Karpas-422 (cell line): ENCODE measurements at regions not wholly inside any gene's neighbourhood (a gene's known extent, or its start where the extent isn't known, plus 50 kb on each side); places are given as distances from the start of the nearest gene placed in this dataset.
"Not testable (repeated sequence)": the region's sequence is repeated elsewhere in the genome, so short reads cannot be mapped to it uniquely, and the experiment has no call there.

Source experiments
- DNase-seq: peaks from one replicate; pipeline ENCODE4 v3.0.0-alpha.2; 2015
- H2AFZ ChIP-seq: fragments of 200-600 bp; sonication (generic); 2 replicates; pipeline ENCODE4 v1.6.1; 2014; ENCODE audit warnings: antibody characterized with exemption, low read length, mixed read lengths
- H3K27ac ChIP-seq: fragments of 200-600 bp; sonication (generic); 2 replicates; pipeline ENCODE4 v1.5.1; 2014; ENCODE audit warnings: mild to moderate bottlenecking, low read length, moderate library complexity
- H3K27me3 ChIP-seq: fragments of 200-600 bp; sonication (generic); 2 replicates; pipeline ENCODE4 v1.6.1; 2014; ENCODE audit warnings: low read length, mixed read lengths
- H3K36me3 ChIP-seq: fragments of 200-600 bp; sonication (generic); 2 replicates; pipeline ENCODE4 v1.6.1; 2014; ENCODE audit warnings: low read length, mixed read lengths; ENCODE audit not compliant: insufficient read depth
- H3K4me1 ChIP-seq: fragments of 200-600 bp; sonication (generic); 2 replicates; pipeline ENCODE4 v1.6.1; 2014; ENCODE audit warnings: mild to moderate bottlenecking, low read length, mixed read lengths
- H3K4me2 ChIP-seq: fragments of 200-600 bp; sonication (generic); 2 replicates; pipeline ENCODE4 v1.6.1; 2014; ENCODE audit warnings: low read length, low read depth, mild to moderate bottlenecking; ENCODE audit not compliant: poor library complexity, severe bottlenecking
- H3K4me3 ChIP-seq: fragments of 200-600 bp; sonication (generic); 2 replicates; pipeline ENCODE4 v1.5.1; 2014; ENCODE audit warnings: mild to moderate bottlenecking, antibody characterized with exemption, low read length, mixed read lengths
- H3K79me2 ChIP-seq: fragments of 200-600 bp; sonication (generic); 2 replicates; pipeline ENCODE4 v1.6.1; 2014; ENCODE audit warnings: mild to moderate bottlenecking, low read length, mixed read lengths
- H3K9ac ChIP-seq: fragments of 200-600 bp; sonication (generic); 2 replicates; pipeline ENCODE4 v1.6.0; 2014; ENCODE audit warnings: low read length
- H3K9me2 ChIP-seq: fragments of 200-600 bp; sonication (generic), shearing (Covaris generic); replicated peaks from 2 replicates; pipeline ENCODE4 v1.6.0; 2014; ENCODE audit warnings: mild to moderate bottlenecking, low read length, moderate library complexity; ENCODE audit not compliant: insufficient read depth
- H3K9me3 ChIP-seq: fragments of 300-700, 200-600 bp; sonication (generic); 2 replicates; pipeline ENCODE4 v1.6.1; 2014; ENCODE audit warnings: low read length, mixed read lengths
- H4K20me1 ChIP-seq: fragments of 200-600 bp; sonication (generic); 2 replicates; pipeline ENCODE4 v1.6.1; 2014; ENCODE audit warnings: mild to moderate bottlenecking, antibody characterized with exemption, low read length, low read depth; ENCODE audit not compliant: insufficient read depth

DNA sequence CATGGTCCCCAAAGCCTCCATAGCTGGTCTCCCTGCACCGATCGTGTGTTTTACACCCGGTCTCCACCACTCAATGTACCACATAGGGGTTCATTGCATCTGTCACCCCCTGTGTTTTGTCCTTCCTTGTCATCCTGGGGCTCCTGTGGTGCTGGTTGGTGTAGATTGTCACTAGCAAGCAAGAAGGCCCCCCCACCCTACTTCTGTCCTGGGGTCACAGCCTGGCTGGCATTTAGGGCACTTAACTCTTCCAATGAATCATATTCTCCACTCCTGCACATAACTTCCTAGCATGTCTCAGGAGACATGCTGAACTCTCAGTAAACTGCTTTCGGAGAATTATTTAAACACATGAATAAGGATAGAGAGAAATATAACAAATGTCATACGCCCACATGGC, 161.4 kb downstream of the BCL2L11 start:
- H3K79me2 ChIP-seq, H3K36me3 ChIP-seq, H3K27ac ChIP-seq, H3K4me3 ChIP-seq, H3K9me2 ChIP-seq, H4K20me1 ChIP-seq, H3K9ac ChIP-seq, H3K9me3 ChIP-seq, H3K27me3 ChIP-seq, H3K4me1 ChIP-seq, DNase-seq, H2AFZ ChIP-seq, H3K4me2 ChIP-seq: not testable (repeated sequence)

DNA sequence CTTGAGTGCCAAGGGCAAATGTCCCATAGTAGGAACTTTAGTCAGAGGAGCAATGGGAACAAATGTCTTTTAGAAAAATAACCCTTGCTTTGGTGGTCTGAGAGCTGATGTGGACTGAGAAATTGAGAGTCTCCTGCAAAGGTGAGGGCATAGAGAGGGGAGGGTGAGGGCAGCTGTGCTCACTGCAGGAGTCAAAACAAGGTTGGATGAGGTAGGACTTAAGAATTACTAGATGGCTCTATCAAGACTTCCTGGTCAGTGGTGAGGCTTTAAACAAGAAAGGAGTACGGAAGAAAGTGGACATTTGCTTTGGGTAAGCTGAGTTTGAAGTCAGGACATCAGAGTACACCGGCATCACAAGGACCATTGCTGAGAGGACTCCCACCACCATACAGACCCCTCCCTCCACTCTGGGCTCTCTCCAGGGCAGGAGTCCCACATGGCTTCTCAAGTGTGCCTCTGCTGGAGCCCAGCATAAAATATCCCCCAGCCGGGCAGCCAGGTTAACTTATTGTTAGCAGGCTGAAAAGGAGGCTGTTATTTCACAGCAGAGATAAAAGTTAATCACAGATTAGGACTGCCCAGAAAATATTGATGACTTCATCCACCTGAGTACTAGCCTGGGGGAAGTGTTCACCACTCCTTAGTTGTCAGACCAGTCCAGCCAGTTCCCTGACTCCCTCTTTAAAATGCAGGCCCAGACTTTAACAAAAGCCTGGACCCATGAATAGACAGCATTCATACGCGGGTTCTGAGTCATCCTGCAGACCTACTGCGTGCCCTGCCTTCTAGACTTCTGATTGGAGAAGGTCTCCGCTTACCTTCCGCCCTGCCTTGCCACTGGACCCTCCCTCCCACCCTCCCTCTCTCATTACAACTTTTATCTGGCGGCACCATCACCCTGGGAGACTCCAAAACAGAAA, 167.2 kb downstream of the BCL2L11 start:
- not testable (repeated sequence) for H3K79me2 ChIP-seq, H3K9me3 ChIP-seq, H4K20me1 ChIP-seq, H3K9ac ChIP-seq, H3K36me3 ChIP-seq, H3K27me3 ChIP-seq, H3K4me1 ChIP-seq, H2AFZ ChIP-seq, H3K27ac ChIP-seq, H3K4me2 ChIP-seq, DNase-seq, H3K9me2 ChIP-seq, H3K4me3 ChIP-seq

- not testable (repeated sequence) for H3K27ac ChIP-seq, DNase-seq, H4K20me1 ChIP-seq, H3K9ac ChIP-seq, H3K4me2 ChIP-seq, H3K79me2 ChIP-seq, H3K4me1 ChIP-seq, H3K4me3 ChIP-seq, H2AFZ ChIP-seq, H3K9me2 ChIP-seq, H3K9me3 ChIP-seq, H3K27me3 ChIP-seq, H3K36me3 ChIP-seq
Observed at GRCh38 chr2:111290370-111290769, 169.7 kb downstream of the BCL2L11 start.

GRCh38 chr2:111291566-111291965, 170.9 kb downstream of the BCL2L11 start:
- H3K9me3 ChIP-seq, H3K4me2 ChIP-seq, H3K4me3 ChIP-seq, H3K9me2 ChIP-seq, DNase-seq, H3K4me1 ChIP-seq, H4K20me1 ChIP-seq, H2AFZ ChIP-seq, H3K27me3 ChIP-seq, H3K79me2 ChIP-seq, H3K27ac ChIP-seq, H3K36me3 ChIP-seq, H3K9ac ChIP-seq: not testable (repeated sequence)

DNA sequence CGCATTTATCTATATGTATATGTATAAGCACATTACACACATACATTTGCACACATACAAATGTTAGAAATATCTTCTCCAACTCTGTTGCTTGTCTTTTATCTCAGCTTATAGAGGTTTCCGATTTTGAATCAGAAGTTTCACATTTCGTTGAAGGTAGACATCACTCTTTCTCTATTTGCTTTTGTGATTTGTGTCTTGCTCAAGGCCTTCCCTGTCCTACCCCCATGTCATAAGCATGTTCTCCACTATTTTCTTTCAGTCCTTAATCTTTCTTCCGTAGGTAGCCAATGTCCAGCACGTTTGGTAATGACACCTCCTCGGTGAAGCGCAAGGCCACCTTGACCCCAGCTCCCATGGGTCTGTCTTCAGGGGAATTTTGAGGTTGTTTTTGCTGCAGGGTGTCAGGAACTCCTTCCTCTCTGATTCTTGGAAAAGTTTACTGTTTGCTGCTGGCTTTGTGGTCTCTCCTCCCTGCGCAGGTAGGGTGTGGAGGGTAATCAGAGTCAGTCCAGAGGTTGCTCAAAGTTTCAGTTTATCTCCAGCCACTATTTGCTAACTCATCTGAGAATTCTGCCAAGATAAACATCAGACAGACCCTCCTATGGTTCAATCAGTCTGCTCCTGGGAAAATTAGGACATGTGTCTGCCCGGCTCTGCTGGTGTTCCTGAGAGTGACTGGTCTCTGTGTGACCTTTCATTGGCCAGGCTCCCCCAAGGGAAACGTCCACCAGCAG, 171.7 kb downstream of the BCL2L11 start:
- H3K79me2 ChIP-seq, DNase-seq, H3K9ac ChIP-seq, H3K4me1 ChIP-seq, H3K36me3 ChIP-seq, H3K9me3 ChIP-seq, H3K27me3 ChIP-seq, H4K20me1 ChIP-seq, H3K4me2 ChIP-seq, H3K27ac ChIP-seq, H2AFZ ChIP-seq, H3K4me3 ChIP-seq, H3K9me2 ChIP-seq: not testable (repeated sequence)

DNA sequence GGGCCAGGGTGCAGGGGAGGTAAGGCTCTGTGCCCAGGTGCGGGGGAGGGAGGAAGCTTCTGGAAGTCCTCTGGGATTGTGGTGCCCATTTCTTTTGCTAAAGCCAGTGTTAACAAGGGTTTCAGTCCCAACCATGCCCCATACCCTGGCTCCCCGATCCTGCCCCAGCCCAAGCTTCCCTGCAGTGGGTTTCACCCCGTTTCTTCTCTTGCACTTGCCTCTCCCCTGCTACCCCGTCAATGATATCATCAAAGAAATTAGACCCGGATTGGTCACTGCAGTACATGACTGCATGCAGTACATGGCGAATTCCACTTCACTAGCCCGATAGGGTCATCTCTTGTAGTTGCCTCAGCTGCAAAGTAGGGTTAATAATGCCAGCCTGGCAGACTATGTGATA, 174.0 kb downstream of the BCL2L11 start:
- H3K9me2 ChIP-seq, H3K27me3 ChIP-seq, H3K27ac ChIP-seq, H3K36me3 ChIP-seq, H3K9me3 ChIP-seq, H3K4me3 ChIP-seq, H4K20me1 ChIP-seq, H3K4me1 ChIP-seq, H3K9ac ChIP-seq, DNase-seq, H3K79me2 ChIP-seq, H2AFZ ChIP-seq, H3K4me2 ChIP-seq: not testable (repeated sequence)

- H2AFZ ChIP-seq, H3K4me3 ChIP-seq, H3K4me1 ChIP-seq, H3K27ac ChIP-seq, H3K9me2 ChIP-seq, H3K36me3 ChIP-seq, H3K9me3 ChIP-seq, DNase-seq, H3K9ac ChIP-seq, H3K79me2 ChIP-seq, H3K4me2 ChIP-seq, H3K27me3 ChIP-seq, H4K20me1 ChIP-seq: not testable (repeated sequence)
Observed at GRCh38 chr2:111296122-111296804, 175.5 kb downstream of the BCL2L11 start.

DNA sequence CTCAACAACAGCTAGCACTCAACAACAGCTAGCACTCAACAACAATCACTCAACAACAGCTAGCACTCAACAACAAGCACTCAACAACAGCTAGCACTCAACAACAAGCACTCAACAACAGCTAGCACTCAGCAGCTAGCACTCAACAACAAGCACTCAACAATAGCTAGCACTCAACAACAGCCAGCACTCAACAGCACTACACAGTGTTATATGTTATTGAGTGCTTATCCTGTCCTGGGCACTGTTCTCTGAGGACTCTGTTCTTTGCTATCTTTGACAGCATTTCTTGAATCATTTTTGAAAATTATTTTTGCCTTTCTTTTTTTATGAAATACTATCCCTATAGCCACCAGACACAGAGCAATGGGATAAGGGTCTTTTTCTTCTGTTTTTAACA, 176.4 kb downstream of the BCL2L11 start:
- H3K4me3 ChIP-seq, H3K79me2 ChIP-seq, H3K4me1 ChIP-seq, H3K27ac ChIP-seq, DNase-seq, H2AFZ ChIP-seq, H3K9me2 ChIP-seq, H3K9me3 ChIP-seq, H3K9ac ChIP-seq, H3K4me2 ChIP-seq, H3K36me3 ChIP-seq, H3K27me3 ChIP-seq, H4K20me1 ChIP-seq: not testable (repeated sequence)
